ENCODE measurements at regions not wholly inside any gene's neighbourhood (a gene's known extent, or its start where the extent isn't known, plus 50 kb on each side); places are given as distances from the start of the nearest gene placed in this dataset.

DNA sequence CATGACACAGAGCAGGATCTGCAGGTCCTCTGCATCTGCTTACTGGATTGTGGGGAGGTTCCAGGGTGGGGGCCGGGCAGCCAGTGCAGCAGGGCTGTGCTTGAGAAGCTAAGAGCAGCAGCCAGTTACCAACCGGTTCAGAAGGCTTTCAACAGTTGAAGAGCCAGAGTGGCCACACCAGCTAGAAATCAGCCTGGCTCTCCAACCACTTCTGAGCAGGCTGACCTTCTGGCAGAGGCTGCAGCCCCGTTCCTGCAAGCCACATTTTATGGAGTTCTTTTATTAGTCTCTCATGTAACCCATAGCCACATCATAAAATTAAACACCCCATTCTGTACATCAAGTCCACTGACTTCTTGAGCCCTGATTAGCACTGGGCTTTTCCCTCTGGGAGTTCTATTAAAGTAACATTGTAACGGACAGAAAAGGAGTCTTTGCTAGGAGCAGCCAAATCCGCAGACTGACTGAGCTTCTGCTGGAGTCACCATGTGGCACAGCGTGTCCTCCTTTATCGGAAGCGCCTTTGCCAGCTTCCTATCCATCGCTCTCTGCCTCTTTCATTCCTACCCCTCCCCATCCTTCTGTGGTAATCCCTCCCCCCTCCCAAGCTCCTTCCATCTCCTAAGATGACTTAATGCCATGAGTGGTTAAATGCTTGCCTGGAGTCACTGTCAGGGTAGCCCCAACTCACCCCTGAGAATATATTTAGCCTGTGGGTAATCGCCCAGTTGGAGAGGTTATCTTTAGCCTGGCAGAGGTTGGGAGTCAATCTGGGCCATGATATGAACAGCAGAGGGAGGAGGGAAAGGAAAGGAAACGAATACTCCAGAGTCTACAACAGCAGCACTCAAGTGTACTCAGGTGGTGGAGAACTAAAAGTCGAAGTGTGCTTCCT is 138.5 kb upstream of the HES1 start:
- DNase-seq = no peak

GRCh38 chr3:193998123-193998448 is 137.9 kb upstream of the HES1 start:
- no peak for DNase-seq

GRCh38 chr3:193998628-193999195 is 137.2 kb upstream of the HES1 start:
- no peak for DNase-seq

- no peak for DNase-seq
Observed at GRCh38 chr3:194000100-194000499, 135.8 kb upstream of the HES1 start.

GRCh38 chr3:194000712-194001111 is 135.2 kb upstream of the HES1 start:
- no peak for DNase-seq

GRCh38 chr3:194001728-194002459 is 134.1 kb upstream of the HES1 start:
- no peak for DNase-seq

GRCh38 chr3:194003114-194004057 is 132.6 kb upstream of the HES1 start:
- DNase-seq = peak; percentile 82

DNA sequence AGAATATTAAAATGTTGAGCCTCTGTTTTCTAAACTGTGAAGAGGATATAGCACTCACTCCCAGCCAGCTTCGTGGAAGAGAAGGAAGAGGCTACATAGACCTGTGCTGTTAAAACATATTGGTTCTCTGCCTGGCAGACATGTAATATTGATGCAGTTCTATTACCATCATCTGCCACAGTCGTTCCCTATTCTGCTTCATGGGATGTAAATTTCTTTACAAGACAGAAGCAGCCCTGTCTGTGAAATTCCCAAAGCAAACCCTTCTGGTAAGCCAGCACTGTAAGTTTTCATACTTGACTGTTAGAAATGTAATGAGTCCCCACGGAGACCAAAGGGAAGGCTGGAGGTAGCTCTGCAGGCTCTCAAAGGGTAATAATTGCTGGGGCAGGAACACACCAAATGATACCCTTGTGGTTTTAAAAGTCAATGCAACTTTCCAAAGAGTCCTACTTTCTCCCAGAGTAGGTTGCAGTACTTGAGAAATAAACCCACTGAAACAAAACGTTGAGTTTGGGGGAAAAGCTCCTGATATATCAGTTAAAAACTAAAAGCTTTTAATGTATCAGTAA is 129.9 kb upstream of the HES1 start:
- no peak for DNase-seq

DNA sequence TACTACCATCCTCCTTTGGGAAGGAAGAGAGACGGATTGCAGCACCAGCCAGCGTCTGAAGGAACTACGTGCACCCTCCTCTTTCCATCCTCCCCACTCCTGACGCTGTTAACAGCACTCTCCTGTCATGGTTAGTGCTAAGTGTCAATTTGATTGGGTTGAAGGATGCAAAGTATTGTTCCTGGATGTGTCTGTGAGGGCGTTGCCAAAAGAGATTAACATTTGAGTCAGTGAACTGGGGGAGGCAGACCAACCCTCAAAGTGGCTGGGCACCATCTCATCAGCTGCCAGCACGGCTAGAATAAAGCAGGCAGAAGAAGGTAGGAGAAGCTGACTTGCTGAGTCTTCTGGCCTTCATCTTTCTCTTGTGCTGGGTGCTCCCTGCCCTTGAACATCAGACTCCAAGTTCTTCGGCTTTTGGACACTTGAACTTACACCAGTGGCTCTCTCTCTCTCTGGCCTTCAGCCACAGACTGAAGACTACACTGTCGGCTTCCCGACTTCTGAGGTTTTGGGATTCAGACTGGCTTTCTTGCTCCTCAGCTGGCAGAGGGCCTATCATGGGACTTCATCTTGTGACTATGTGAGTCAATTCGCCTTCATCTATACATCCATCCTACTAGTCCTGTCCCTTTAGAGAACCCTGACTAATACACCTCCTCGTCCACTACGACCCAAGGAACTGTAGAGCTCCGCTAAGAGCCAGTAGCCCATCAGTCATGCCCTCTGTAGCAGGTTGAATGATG is 128.2 kb upstream of the HES1 start:
- DNase-seq = no peak

DNA sequence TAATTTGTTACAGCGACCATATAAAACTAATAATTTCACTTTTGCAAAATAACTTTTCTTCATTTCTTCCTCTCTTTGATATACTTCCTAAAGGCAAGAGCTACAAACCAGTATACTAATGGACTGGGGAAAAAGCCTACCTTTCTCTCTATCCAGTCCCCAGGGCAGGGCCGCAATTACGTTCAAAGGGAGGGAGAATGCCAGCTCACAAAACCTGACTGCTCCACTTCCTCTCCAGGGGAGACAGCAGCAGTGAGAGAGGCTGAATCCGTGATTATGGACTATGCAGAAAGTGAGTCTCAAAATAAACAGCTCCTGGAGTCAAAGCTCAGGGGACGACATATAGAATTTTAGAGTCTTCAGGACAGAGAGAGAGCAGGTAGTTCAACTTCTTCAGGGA is 126.9 kb upstream of the HES1 start:
- DNase-seq = no peak

GRCh38 chr3:194009892-194010533 is 125.9 kb upstream of the HES1 start:
- DNase-seq = no peak

GRCh38 chr3:194011807-194012206 is 124.1 kb upstream of the HES1 start:
- no peak for DNase-seq

DNA sequence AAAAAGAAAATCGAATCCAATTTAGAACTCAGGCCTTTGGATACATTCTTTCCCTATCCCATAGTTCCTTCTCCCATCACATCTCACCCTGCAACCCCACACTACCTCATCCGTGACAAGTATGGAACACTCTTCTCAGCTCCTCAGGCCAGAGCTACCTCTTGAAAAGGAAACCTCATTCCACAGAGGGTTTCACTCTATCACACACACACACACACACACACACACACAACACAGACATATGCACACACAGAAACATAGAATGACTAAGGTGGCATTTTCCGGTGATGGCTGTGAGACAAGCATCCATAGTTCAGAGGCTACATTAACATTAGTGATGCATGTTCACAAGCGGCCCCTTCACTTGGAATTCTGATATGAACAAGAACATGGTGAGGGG is 122.0 kb upstream of the HES1 start:
- no peak for DNase-seq

DNA sequence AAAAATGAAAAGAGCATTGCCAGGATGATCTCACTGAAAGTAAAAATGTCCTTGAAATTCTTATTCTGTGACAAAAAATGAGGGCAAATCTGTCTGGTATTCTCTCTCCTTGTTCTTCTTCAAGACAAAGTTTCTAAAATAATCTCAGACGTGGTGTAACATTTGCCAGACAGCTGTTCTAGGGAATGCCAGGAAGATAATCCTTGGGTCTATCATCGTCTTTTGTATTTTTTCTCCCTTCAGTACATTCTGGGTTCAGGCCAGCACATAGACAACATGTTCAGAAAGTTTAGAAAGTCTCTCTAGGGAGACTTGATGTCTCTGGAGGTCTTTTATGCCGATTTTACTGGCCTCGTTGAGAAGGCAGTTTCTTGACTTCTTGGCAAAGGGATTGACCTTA is 121.2 kb upstream of the HES1 start:
- DNase-seq = no peak

- DNase-seq = no peak
Observed at GRCh38 chr3:194019398-194020165, 116.4 kb upstream of the HES1 start.

- DNase-seq = no peak
Observed at GRCh38 chr3:194022052-194022451, 113.9 kb upstream of the HES1 start.

GRCh38 chr3:194022816-194023215 is 113.1 kb upstream of the HES1 start:
- no peak for DNase-seq

DNA sequence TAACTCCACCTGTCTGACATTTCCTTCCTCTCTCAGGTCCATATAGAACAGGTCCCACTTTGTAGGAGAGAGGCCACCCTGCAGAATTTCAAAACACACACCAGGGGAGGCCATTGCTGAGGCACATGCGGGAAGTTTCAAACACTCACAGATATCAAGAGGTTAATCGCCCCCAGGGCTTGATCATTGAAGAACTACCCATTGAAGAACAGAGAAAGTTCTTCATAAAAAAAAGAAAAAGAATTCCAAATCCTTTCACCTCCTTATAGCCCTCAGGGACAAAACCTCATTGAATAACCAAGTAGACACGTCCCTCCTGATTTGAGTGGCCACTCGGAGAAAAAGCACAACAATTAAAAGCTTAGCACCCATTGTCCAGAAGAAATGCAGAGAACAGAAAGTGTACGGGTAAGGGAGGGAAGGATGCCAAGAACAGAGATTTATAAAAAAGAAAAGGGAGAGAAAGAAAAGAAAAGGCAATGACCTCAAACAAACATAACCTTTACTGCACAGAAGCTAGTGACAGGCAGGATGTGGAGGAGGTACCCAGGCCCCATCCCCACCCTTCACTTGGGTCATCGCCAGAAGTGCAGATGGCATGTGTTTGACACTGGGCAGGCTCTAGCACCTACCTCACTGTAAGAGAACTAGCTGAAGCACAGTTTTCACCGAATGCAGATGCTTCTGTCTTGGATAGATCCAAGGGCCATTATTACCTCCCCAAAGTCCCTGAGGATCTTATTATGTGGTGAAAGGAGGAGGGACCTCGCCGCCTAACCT is 112.3 kb upstream of the HES1 start:
- DNase-seq = no peak

DNA sequence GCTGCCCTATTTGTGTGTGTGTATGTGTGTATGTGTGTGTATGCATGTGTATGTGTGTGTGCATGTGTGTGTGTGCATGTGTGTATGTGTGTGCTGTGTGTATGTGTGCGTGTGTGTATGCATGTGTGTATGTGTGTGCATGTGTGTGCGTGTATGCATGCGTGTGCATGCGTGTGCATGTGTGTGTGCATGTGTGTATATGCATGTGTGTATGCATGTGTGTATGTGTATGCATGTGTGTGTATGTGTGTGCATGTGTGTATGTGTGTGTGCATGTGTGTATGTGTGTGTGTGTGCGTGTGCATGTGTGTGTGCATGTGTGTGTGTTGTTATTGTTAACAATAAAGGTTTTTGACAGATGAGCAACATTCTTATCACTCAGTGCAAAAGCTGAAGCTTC is 110.8 kb upstream of the HES1 start:
- DNase-seq = no peak

GRCh38 chr3:194025951-194026350 is 110.0 kb upstream of the HES1 start:
- DNase-seq = no peak

All from right forelimb (tissue), 1 donor.